ENCODE measurements at regions not wholly inside any gene's neighbourhood (a gene's known extent, or its start where the extent isn't known, plus 50 kb on each side); places are given as distances from the start of the nearest gene placed in this dataset.

DNA sequence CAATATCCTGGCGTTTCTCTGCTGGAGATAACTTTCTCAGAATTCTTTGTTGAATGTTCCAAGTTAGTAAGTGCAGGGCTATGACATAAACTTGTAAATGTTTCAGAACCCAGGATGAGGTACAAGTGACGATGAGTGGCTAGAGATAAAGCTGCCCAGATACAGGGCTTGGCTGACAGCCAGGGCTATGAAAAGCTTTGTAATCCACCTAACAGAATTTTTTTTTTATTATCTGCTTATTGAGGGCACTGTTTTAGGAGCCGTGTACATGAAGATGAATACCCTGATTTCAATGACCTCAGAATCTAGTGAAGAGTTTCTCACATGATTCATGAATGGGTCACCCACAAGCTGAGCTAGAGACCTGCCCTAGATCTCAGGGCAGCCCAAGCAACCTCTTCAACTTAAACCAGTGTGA is 431.4 kb downstream of the DIPK2A start:
- Histone ChIP-seq H3K4me1 (no peaks in the 10 kb centered on the region), H3K36me3 (no peaks in the 10 kb centered on the region), H3K27ac (no peak overlapping the region), H3K27me3 (no peaks in the 10 kb centered on the region), H3K9me3 (no peaks in the 10 kb centered on the region), H3K4me3 (no peak overlapping the region)
- TF ChIP-seq, protein P1, sequence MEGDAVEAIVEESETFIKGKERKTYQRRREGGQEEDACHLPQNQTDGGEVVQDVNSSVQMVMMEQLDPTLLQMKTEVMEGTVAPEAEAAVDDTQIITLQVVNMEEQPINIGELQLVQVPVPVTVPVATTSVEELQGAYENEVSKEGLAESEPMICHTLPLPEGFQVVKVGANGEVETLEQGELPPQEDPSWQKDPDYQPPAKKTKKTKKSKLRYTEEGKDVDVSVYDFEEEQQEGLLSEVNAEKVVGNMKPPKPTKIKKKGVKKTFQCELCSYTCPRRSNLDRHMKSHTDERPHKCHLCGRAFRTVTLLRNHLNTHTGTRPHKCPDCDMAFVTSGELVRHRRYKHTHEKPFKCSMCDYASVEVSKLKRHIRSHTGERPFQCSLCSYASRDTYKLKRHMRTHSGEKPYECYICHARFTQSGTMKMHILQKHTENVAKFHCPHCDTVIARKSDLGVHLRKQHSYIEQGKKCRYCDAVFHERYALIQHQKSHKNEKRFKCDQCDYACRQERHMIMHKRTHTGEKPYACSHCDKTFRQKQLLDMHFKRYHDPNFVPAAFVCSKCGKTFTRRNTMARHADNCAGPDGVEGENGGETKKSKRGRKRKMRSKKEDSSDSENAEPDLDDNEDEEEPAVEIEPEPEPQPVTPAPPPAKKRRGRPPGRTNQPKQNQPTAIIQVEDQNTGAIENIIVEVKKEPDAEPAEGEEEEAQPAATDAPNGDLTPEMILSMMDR (IDR thresholded peaks at IDR 0.05) = no peak
- TF ChIP-seq POLR2AphosphoS5 (IDR thresholded peaks at IDR 0.05; ENCODE audit: insufficient read depth in 1 of 2, low read depth in 1 of 2) (no peak), POLR2A (IDR thresholded peaks at IDR 0.05) (no peak)
- intact Hi-C loops (cut with DNase I) = no loop called here
- no peak for DNase-seq (ENCODE audit: extremely low spot score in 2 of 2)

- Histone ChIP-seq H3K4me1 (no peaks in the 10 kb centered on the region), H3K9me3 (no peaks in the 10 kb centered on the region), H3K4me3 (no peak overlapping the region), H3K27me3 (no peaks in the 10 kb centered on the region), H3K27ac (no peak overlapping the region), H3K36me3 (no peaks in the 10 kb centered on the region)
- no peak for DNase-seq (ENCODE audit: extremely low spot score in 2 of 2)
- intact Hi-C loops (cut with DNase I) = no loop called here
- TF ChIP-seq POLR2AphosphoS5 (IDR thresholded peaks at IDR 0.05; ENCODE audit: insufficient read depth in 1 of 2, low read depth in 1 of 2) (no peak), POLR2A (IDR thresholded peaks at IDR 0.05) (no peak)
- TF ChIP-seq, protein P1 (IDR thresholded peaks at IDR 0.05) = no peak
Observed at GRCh38 chr3:144407335-144407734, 435.7 kb downstream of the DIPK2A start.

GRCh38 chr3:144409319-144409718 is 437.7 kb downstream of the DIPK2A start:
- Histone ChIP-seq H3K4me3 (no peak overlapping the region), H3K36me3 (no peaks in the 10 kb centered on the region), H3K27ac (no peak overlapping the region), H3K9me3 (no peaks in the 10 kb centered on the region), H3K4me1 (no peaks in the 10 kb centered on the region), H3K27me3 (no peaks in the 10 kb centered on the region)
- intact Hi-C loops (cut with DNase I) = no loop called here
- no peak for TF ChIP-seq POLR2A (IDR thresholded peaks at IDR 0.05)
- TF ChIP-seq POLR2AphosphoS5 (IDR thresholded peaks at IDR 0.05; ENCODE audit: insufficient read depth in 1 of 2, low read depth in 1 of 2) = no peak
- TF ChIP-seq, protein P1 (IDR thresholded peaks at IDR 0.05) = no peak
- no peak for DNase-seq (ENCODE audit: extremely low spot score in 2 of 2)

- TF ChIP-seq POLR2AphosphoS5 (IDR thresholded peaks at IDR 0.05; ENCODE audit: insufficient read depth in 1 of 2, low read depth in 1 of 2) (no peak), POLR2A (IDR thresholded peaks at IDR 0.05) (no peak)
- TF ChIP-seq, protein P1 (IDR thresholded peaks at IDR 0.05) = no peak
- H3K27me3 ChIP-seq = no peaks in the 10 kb centered on the region
- H3K4me1 ChIP-seq = no peaks in the 10 kb centered on the region
- DNase-seq (ENCODE audit: extremely low spot score in 2 of 2) = no peak
- intact Hi-C loops (cut with DNase I) = no loop called here
- H3K4me3 ChIP-seq = no peak overlapping the region
- H3K9me3 ChIP-seq = no peaks in the 10 kb centered on the region
- no peaks in the 10 kb centered on the region for H3K36me3 ChIP-seq
- no peak overlapping the region for H3K27ac ChIP-seq
Observed at GRCh38 chr3:144413068-144413467, 441.4 kb downstream of the DIPK2A start.

- Histone ChIP-seq H3K36me3 (no peaks in the 10 kb centered on the region), H3K9me3 (no peaks in the 10 kb centered on the region), H3K27ac (no peak overlapping the region), H3K4me3 (no peak overlapping the region), H3K4me1 (no peaks in the 10 kb centered on the region), H3K27me3 (no peaks in the 10 kb centered on the region)
- intact Hi-C loops (cut with DNase I) = no loop called here
- no peak for TF ChIP-seq POLR2AphosphoS5 (IDR thresholded peaks at IDR 0.05; ENCODE audit: insufficient read depth in 1 of 2, low read depth in 1 of 2)
- no peak for TF ChIP-seq POLR2A (IDR thresholded peaks at IDR 0.05)
- TF ChIP-seq, protein P1 (IDR thresholded peaks at IDR 0.05) = no peak
- DNase-seq (ENCODE audit: extremely low spot score in 2 of 2) = no peak
Observed at GRCh38 chr3:144415492-144415891, 443.9 kb downstream of the DIPK2A start.
